ENCODE measurements at regions not wholly inside any gene's neighbourhood (a gene's known extent, or its start where the extent isn't known, plus 50 kb on each side); places are given as distances from the start of the nearest gene placed in this dataset.

DNA sequence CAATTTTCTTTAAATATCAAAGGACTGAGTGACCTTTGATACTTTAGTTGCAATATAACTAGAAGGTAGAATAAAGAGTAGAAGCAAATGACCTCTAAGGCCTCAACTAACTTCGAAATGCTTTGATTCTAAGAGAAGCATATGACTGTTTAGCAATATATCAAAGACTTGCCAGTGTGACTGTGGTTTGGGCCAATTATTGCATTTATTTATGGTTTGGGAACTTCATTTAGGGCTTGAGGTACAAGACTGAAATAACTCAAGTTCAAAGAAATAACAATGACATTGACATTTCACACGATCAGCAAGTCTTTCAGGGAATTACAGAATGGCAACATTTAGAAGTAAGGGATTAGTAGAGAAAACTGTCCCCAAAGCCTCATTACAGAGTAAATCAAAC, 709.7 kb upstream of the LRRC4C start:
- H4K8ac ChIP-seq (ENCODE audit: low read depth, low read length) = no peak overlapping the region
- H4K91ac ChIP-seq (ENCODE audit: low read depth, low read length) = no peak overlapping the region
- no peak overlapping the region for H3K4me2 ChIP-seq (ENCODE audit: low read length)
- H3K4me3 ChIP-seq (ENCODE audit: low read depth, low read length) = no peak overlapping the region
- H2AK5ac ChIP-seq (ENCODE audit: low read length) = no peak overlapping the region
- no peak overlapping the region for H3K9ac ChIP-seq (ENCODE audit: low read length)
- H3K18ac ChIP-seq (ENCODE audit: low read length) = no peak overlapping the region
- H3K4me1 ChIP-seq (ENCODE audit: control insufficient read depth in 1 of 2, insufficient read depth in 2 of 2, low read length in 2 of 2) = no peaks in the 10 kb centered on the region
- no peak overlapping the region for H4K12ac ChIP-seq (ENCODE audit: low read depth, low read length)
- no peaks in the 10 kb centered on the region for H3K36me3 ChIP-seq (ENCODE audit: control insufficient read depth in 1 of 2, insufficient read depth in 2 of 2, low read length in 2 of 2)
- no CpG with 5 or more reads among the region's 2 CpGs for WGBS (ENCODE audit: extremely low coverage, insufficient coverage, insufficient read length)
- no peak overlapping the region for H2BK120ac ChIP-seq (ENCODE audit: insufficient read depth, low read length, poor library complexity)
- no peak overlapping the region for H2BK12ac ChIP-seq (ENCODE audit: low read length)
- H3K14ac ChIP-seq (ENCODE audit: low read length) = no peak overlapping the region
- H3K79me1 ChIP-seq (ENCODE audit: low read length) = no peaks in the 10 kb centered on the region
- H3K9me3 ChIP-seq (ENCODE audit: insufficient read depth, low read depth, low read length) = no peaks in the 10 kb centered on the region
- no peak overlapping the region for H3K4ac ChIP-seq (ENCODE audit: low read depth, low read length)
- H3K79me2 ChIP-seq (ENCODE audit: control insufficient read depth, insufficient read depth, low read length, poor library complexity) = no peaks in the 10 kb centered on the region
- H3K27me3 ChIP-seq (ENCODE audit: insufficient read depth, low read length) = no peaks in the 10 kb centered on the region
- no peak overlapping the region for H3K27ac ChIP-seq (ENCODE audit: low read depth, low read length)
- H2AFZ ChIP-seq (ENCODE audit: insufficient read depth, low read length, poor library complexity) = no peak overlapping the region
- H2BK5ac ChIP-seq (ENCODE audit: low read depth, low read length, poor library complexity) = no peak overlapping the region
- no peak overlapping the region for H3K23ac ChIP-seq (ENCODE audit: low read length)
- DNase-seq = no peak

DNA sequence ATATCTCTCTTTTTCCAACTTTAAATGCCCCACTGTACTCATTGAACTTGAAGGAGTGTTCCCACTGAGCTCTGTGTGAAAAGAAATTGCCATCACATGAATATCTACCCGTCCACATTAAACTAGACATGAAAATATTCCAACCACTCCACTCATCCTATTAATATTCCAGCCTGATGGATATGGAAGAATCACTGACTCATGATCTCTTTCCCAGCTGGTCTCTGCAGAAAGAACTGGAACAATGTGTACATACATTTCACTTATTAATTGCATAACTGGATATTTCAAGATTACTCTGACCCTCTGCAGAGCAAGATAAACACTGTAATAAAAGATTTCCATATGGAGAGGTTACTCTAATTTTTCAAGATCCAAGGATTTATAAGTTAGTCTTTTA, 711.1 kb upstream of the LRRC4C start:
- Histone ChIP-seq H3K4ac (ENCODE audit: low read depth, low read length) (no peak overlapping the region), H3K23ac (ENCODE audit: low read length) (no peak overlapping the region), H4K91ac (ENCODE audit: low read depth, low read length) (no peak overlapping the region), H2AFZ (ENCODE audit: insufficient read depth, low read length, poor library complexity) (no peak overlapping the region), H3K9ac (ENCODE audit: low read length) (no peak overlapping the region), H3K36me3 (ENCODE audit: control insufficient read depth in 1 of 2, insufficient read depth in 2 of 2, low read length in 2 of 2) (no peaks in the 10 kb centered on the region), H3K18ac (ENCODE audit: low read length) (no peak overlapping the region), H3K4me1 (ENCODE audit: control insufficient read depth in 1 of 2, insufficient read depth in 2 of 2, low read length in 2 of 2) (no peaks in the 10 kb centered on the region), H3K4me3 (ENCODE audit: low read depth, low read length) (no peak overlapping the region), H3K27me3 (ENCODE audit: insufficient read depth, low read length) (no peaks in the 10 kb centered on the region), H4K8ac (ENCODE audit: low read depth, low read length) (no peak overlapping the region), H2BK5ac (ENCODE audit: low read depth, low read length, poor library complexity) (no peak overlapping the region), H2BK12ac (ENCODE audit: low read length) (no peak overlapping the region), H2AK5ac (ENCODE audit: low read length) (no peak overlapping the region), H3K79me1 (ENCODE audit: low read length) (no peaks in the 10 kb centered on the region), H4K12ac (ENCODE audit: low read depth, low read length) (no peak overlapping the region), H3K14ac (ENCODE audit: low read length) (no peak overlapping the region), H3K9me3 (ENCODE audit: insufficient read depth, low read depth, low read length) (no peaks in the 10 kb centered on the region), H2BK120ac (ENCODE audit: insufficient read depth, low read length, poor library complexity) (no peak overlapping the region), H3K79me2 (ENCODE audit: control insufficient read depth, insufficient read depth, low read length, poor library complexity) (no peaks in the 10 kb centered on the region), H3K4me2 (ENCODE audit: low read length) (no peak overlapping the region), H3K27ac (ENCODE audit: low read depth, low read length) (no peak overlapping the region)
- no CpG with 5 or more reads among the region's 1 CpG for WGBS (ENCODE audit: extremely low coverage, insufficient coverage, insufficient read length)
- no peak for DNase-seq

DNA sequence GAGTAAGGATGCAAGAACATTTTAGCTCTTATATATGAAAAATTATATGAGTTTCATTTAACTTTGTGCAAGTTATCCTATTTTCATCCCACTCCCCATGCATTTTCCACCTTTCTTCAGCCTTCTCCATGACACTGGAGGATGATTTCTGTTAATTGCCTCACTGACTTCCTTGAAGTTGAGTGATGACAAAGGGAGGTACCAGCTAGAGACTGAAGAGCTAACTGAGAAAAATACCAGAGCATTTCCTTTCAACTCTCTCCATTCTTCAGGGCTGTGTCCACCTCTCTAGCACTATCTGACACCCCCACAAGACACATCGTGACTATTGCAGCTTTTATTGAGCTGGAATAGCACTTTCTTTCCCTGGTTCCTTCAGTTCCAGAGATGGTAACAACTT, 711.6 kb upstream of the LRRC4C start:
- Histone ChIP-seq H3K36me3 (ENCODE audit: control insufficient read depth in 1 of 2, insufficient read depth in 2 of 2, low read length in 2 of 2) (no peaks in the 10 kb centered on the region), H2BK5ac (ENCODE audit: low read depth, low read length, poor library complexity) (no peak overlapping the region), H4K91ac (ENCODE audit: low read depth, low read length) (no peak overlapping the region), H4K12ac (ENCODE audit: low read depth, low read length) (no peak overlapping the region), H3K4me2 (ENCODE audit: low read length) (no peak overlapping the region), H3K23ac (ENCODE audit: low read length) (no peak overlapping the region), H3K18ac (ENCODE audit: low read length) (no peak overlapping the region), H3K79me1 (ENCODE audit: low read length) (no peaks in the 10 kb centered on the region), H4K8ac (ENCODE audit: low read depth, low read length) (no peak overlapping the region), H3K9ac (ENCODE audit: low read length) (no peak overlapping the region), H3K14ac (ENCODE audit: low read length) (no peak overlapping the region), H2AK5ac (ENCODE audit: low read length) (no peak overlapping the region), H2BK120ac (ENCODE audit: insufficient read depth, low read length, poor library complexity) (no peak overlapping the region), H3K4ac (ENCODE audit: low read depth, low read length) (no peak overlapping the region), H3K27ac (ENCODE audit: low read depth, low read length) (no peak overlapping the region), H3K9me3 (ENCODE audit: insufficient read depth, low read depth, low read length) (no peaks in the 10 kb centered on the region), H3K4me3 (ENCODE audit: low read depth, low read length) (no peak overlapping the region), H3K4me1 (ENCODE audit: control insufficient read depth in 1 of 2, insufficient read depth in 2 of 2, low read length in 2 of 2) (no peaks in the 10 kb centered on the region), H2BK12ac (ENCODE audit: low read length) (no peak overlapping the region), H2AFZ (ENCODE audit: insufficient read depth, low read length, poor library complexity) (no peak overlapping the region), H3K27me3 (ENCODE audit: insufficient read depth, low read length) (no peaks in the 10 kb centered on the region), H3K79me2 (ENCODE audit: control insufficient read depth, insufficient read depth, low read length, poor library complexity) (no peaks in the 10 kb centered on the region)
- WGBS (ENCODE audit: extremely low coverage, insufficient coverage, insufficient read length) = no CpG with 5 or more reads among the region's 1 CpG
- DNase-seq = no peak

DNA sequence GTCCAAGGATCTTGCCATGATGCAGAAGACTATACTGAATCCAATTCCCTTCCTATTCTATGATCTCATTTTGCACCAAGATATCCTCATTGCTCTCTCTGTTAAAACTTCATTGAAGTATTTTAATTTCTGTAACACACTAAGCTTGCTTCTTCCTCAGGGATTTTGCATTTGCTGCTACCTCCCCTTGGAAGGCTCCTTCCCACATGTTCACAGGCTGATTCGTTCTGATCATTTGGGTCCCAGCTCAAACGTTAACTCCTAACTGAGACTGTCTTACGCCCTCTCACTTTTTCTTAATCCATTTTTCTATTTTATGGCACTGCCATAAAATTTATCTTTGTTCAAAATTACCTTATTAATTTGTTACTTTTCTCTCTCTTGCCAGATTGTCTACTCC, 713.0 kb upstream of the LRRC4C start:
- Histone ChIP-seq H2BK5ac (ENCODE audit: low read depth, low read length, poor library complexity) (no peak overlapping the region), H4K12ac (ENCODE audit: low read depth, low read length) (no peak overlapping the region), H3K27ac (ENCODE audit: low read depth, low read length) (no peak overlapping the region), H2AK5ac (ENCODE audit: low read length) (no peak overlapping the region), H3K79me2 (ENCODE audit: control insufficient read depth, insufficient read depth, low read length, poor library complexity) (no peaks in the 10 kb centered on the region), H2BK12ac (ENCODE audit: low read length) (no peak overlapping the region), H3K4me3 (ENCODE audit: low read depth, low read length) (no peak overlapping the region), H3K4me2 (ENCODE audit: low read length) (no peak overlapping the region), H2BK120ac (ENCODE audit: insufficient read depth, low read length, poor library complexity) (no peak overlapping the region), H3K9ac (ENCODE audit: low read length) (no peak overlapping the region), H3K4me1 (ENCODE audit: control insufficient read depth in 1 of 2, insufficient read depth in 2 of 2, low read length in 2 of 2) (no peaks in the 10 kb centered on the region), H4K8ac (ENCODE audit: low read depth, low read length) (no peak overlapping the region), H3K79me1 (ENCODE audit: low read length) (no peaks in the 10 kb centered on the region), H3K36me3 (ENCODE audit: control insufficient read depth in 1 of 2, insufficient read depth in 2 of 2, low read length in 2 of 2) (no peaks in the 10 kb centered on the region), H3K9me3 (ENCODE audit: insufficient read depth, low read depth, low read length) (no peaks in the 10 kb centered on the region), H4K91ac (ENCODE audit: low read depth, low read length) (no peak overlapping the region), H3K23ac (ENCODE audit: low read length) (no peak overlapping the region), H2AFZ (ENCODE audit: insufficient read depth, low read length, poor library complexity) (no peak overlapping the region), H3K27me3 (ENCODE audit: insufficient read depth, low read length) (no peaks in the 10 kb centered on the region), H3K14ac (ENCODE audit: low read length) (no peak overlapping the region), H3K4ac (ENCODE audit: low read depth, low read length) (no peak overlapping the region), H3K18ac (ENCODE audit: low read length) (no peak overlapping the region)
- DNase-seq = no peak
- WGBS (ENCODE audit: extremely low coverage, insufficient coverage, insufficient read length) = no CpG with 5 or more reads among the region's 3 CpGs
